CD14-positive monocyte (primary cell): ENCODE measurements at regions not wholly inside any gene's neighbourhood (a gene's known extent, or its start where the extent isn't known, plus 50 kb on each side); places are given as distances from the start of the nearest gene placed in this dataset.

Experiments used
- DNase-seq, 3 donors: peaks; one replicate each; pipeline ENCODE4 v3.0.0-alpha.2; 2011 to 2022
- H2AFZ ChIP-seq: 2 replicates; pipeline ENCODE4 v1.6.0; 2012; ENCODE audit warnings: mild to moderate bottlenecking, low read depth, low read length, inconsistent platforms; ENCODE audit not compliant: insufficient read depth, poor library complexity, severe bottlenecking
- H3K27ac ChIP-seq, 2 donors: 1 replicate in 1 of 2; 2 replicates in 1 of 2; pipeline ENCODE4 v1.5.1; 2012 to 2013; ENCODE audit warnings: low read length in 2 of 2, control low read depth in 1 of 2, inconsistent platforms in 1 of 2, low read depth in 1 of 2, mild to moderate bottlenecking in 1 of 2
- H3K27me3 ChIP-seq, 2 donors: one replicate each; pipeline versions ENCODE4 v1.6.0 to v1.6.1; 2011 to 2013; ENCODE audit warnings: low read length in 2 of 2; ENCODE audit not compliant: control insufficient read depth in 2 of 2, insufficient read depth in 2 of 2
- H3K36me3 ChIP-seq, 2 donors: replicated peaks in 1 of 2; 1 replicate in 1 of 2; 2 replicates in 1 of 2; pipeline versions ENCODE4 v1.5.1 to v1.6.1; 2012 to 2013; ENCODE audit warnings: low read length in 2 of 2, control low read depth in 1 of 2, inconsistent platforms in 1 of 2, mild to moderate bottlenecking in 1 of 2; ENCODE audit not compliant: insufficient read depth in 2 of 2, control insufficient read depth in 1 of 2
- H3K4me1 ChIP-seq, 2 donors: 1 replicate in 1 of 2; 2 replicates in 1 of 2; pipeline versions ENCODE4 v1.5.1 to v1.6.1; 2012 to 2013; ENCODE audit warnings: low read length in 2 of 2, control low read depth in 1 of 2, inconsistent platforms in 1 of 2, mild to moderate bottlenecking in 1 of 2, moderate library complexity in 1 of 2; ENCODE audit not compliant: insufficient read depth in 2 of 2, control insufficient read depth in 1 of 2
- H3K4me2 ChIP-seq: replicated peaks from 2 replicates; pipeline ENCODE3; 2012; ENCODE audit warnings: low read length, moderate library complexity, mild to moderate bottlenecking; ENCODE audit not compliant: poor library complexity, severe bottlenecking; ENCODE audit errors: extremely low read depth
- H3K4me3 ChIP-seq, 3 experiments: fragments of 200-600 bp in 1 of 3; sonication (generic) in 1 of 3; replicated peaks in 1 of 3; 1 replicate in 2 of 3; 2 replicates in 1 of 3; pipeline ENCODE4 v1.5.1; 2011 to 2013; ENCODE audit warnings: low read length in 3 of 3, mild to moderate bottlenecking in 3 of 3, control low read depth in 2 of 3, low read depth in 2 of 3, inconsistent platforms in 1 of 3, moderate library complexity in 1 of 3
- H3K79me2 ChIP-seq: 2 replicates; pipeline ENCODE4 v1.6.0; 2012; ENCODE audit warnings: mild to moderate bottlenecking, control low read depth, inconsistent platforms, low read length, moderate library complexity; ENCODE audit not compliant: insufficient read depth
- H3K9ac ChIP-seq: 2 replicates; pipeline ENCODE4 v1.6.0; 2017; ENCODE audit warnings: low read length, mild to moderate bottlenecking; ENCODE audit not compliant: insufficient read depth, poor library complexity, severe bottlenecking
- H3K9me3 ChIP-seq, 2 donors: replicated peaks in 1 of 2; 1 replicate in 1 of 2; 2 replicates in 1 of 2; pipeline versions ENCODE4 v1.5.1 to v1.6.1; 2012 to 2013; ENCODE audit warnings: low read length in 2 of 2, control low read depth in 1 of 2; ENCODE audit not compliant: control insufficient read depth in 1 of 2, insufficient read depth in 1 of 2
- H4K20me1 ChIP-seq: 2 replicates; pipeline ENCODE4 v1.6.0; 2012; ENCODE audit warnings: mild to moderate bottlenecking, low read length, control low read depth, moderate library complexity; ENCODE audit not compliant: insufficient read depth
- H3K27ac Mint-ChIP-seq, 7 donors: one replicate each; pipeline ENCODE4 v1.8.0; 2020; ENCODE audit warnings: mild to moderate bottlenecking in 7 of 7, mixed read lengths in 7 of 7, moderate library complexity in 6 of 7, inconsistent platforms in 2 of 7
- H3K27me3 Mint-ChIP-seq, 3 donors: one replicate each; pipeline ENCODE4 v1.8.0; 2021 to 2022; ENCODE audit warnings: low read depth in 3 of 3, mild to moderate bottlenecking in 3 of 3, mixed read lengths in 3 of 3, moderate library complexity in 3 of 3, inconsistent platforms in 1 of 3
- H3K36me3 Mint-ChIP-seq, 2 donors: one replicate each; pipeline ENCODE4 v1.8.0; 2020; ENCODE audit warnings: mixed read lengths in 2 of 2, inconsistent platforms in 1 of 2, mild to moderate bottlenecking in 1 of 2
- H3K4me1 Mint-ChIP-seq: one replicate; pipeline ENCODE4 v1.8.0; 2020; ENCODE audit warnings: mild to moderate bottlenecking, mixed read lengths
- H3K4me3 Mint-ChIP-seq, 2 donors: one replicate each; pipeline ENCODE4 v1.8.0; 2020; ENCODE audit warnings: mild to moderate bottlenecking in 2 of 2, mixed read lengths in 2 of 2, moderate library complexity in 1 of 2
- H3K9me3 Mint-ChIP-seq, 7 donors: one replicate each; pipeline ENCODE4 v1.8.0; 2020 to 2022; ENCODE audit warnings: mixed read lengths in 7 of 7, mild to moderate bottlenecking in 6 of 7, moderate library complexity in 6 of 7, inconsistent platforms in 2 of 7
- WGBS: methylation state at CpG from one replicate; pipeline ENCODE4 v1.1.5; 2013; ENCODE audit warnings: missing lambda C conversion rate; ENCODE audit not compliant: insufficient coverage; 5-methylcytosine and 5-hydroxymethylcytosine counted together
- intact Hi-C, 2 donors: fragments of 100-400 bp; cut with micrococcal nuclease; formaldehyde crosslinking; loops; one replicate each; pipeline versions ENCODE4 v1.15.0 to v1.15.1; 2023
- TF ChIP-seq, protein P1 (sequence below): fragments of 200-600 bp; IDR thresholded peaks from one replicate; pipeline ENCODE4 v1.8.0; 2022; ENCODE audit warnings: antibody characterized with exemption, mild to moderate bottlenecking

DNA sequence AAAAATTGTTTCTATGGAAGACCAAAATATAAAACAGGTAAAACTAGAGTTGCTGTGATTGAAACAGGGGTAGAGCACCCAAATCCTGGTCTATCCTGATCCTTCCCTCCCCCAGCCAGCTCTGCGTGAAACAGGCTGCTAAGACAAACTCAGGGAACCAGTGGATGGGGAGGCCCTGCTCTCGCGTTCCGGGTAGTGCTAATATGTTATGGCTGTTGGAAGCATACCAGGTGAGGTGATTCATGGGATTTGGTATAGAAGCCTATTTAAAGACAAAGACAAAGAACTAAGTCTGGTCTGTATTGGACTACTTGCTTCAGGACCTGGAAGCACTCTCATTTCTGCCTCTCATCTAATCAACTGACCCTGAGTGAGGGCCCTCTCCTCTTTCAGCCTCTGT, 63.0 kb upstream of the CCBE1 start:
- WGBS = no CpG with 5 or more reads among the region's 4 CpGs
- Mint-ChIP-seq H3K27ac (no peak overlapping the region), H3K4me3 (no peak overlapping the region), H3K27me3 (peaks cover 1 to 5% (median 5%) of the 10 kb centered on the region in 3 donors), H3K4me1 (no peaks in the 10 kb centered on the region), H3K9me3 (peaks cover 0 to 5% (median 2%) of the 10 kb centered on the region in 7 donors), H3K36me3 (no peaks in the 10 kb centered on the region)
- Histone ChIP-seq H3K4me2 (no peak overlapping the region), H3K9me3 (no peaks in the 10 kb centered on the region), H3K27me3 (no peaks in the 10 kb centered on the region), H3K9ac (no peak overlapping the region), H3K27ac (no peak overlapping the region), H3K36me3 (no peaks in the 10 kb centered on the region), H4K20me1 (no peaks in the 10 kb centered on the region), H3K79me2 (no peaks in the 10 kb centered on the region), H3K4me3 (no peak overlapping the region), H3K4me1 (no peaks in the 10 kb centered on the region), H2AFZ (no peak overlapping the region)
- DNase-seq = no peak
- intact Hi-C loops = no loop called here
- TF ChIP-seq, protein P1, sequence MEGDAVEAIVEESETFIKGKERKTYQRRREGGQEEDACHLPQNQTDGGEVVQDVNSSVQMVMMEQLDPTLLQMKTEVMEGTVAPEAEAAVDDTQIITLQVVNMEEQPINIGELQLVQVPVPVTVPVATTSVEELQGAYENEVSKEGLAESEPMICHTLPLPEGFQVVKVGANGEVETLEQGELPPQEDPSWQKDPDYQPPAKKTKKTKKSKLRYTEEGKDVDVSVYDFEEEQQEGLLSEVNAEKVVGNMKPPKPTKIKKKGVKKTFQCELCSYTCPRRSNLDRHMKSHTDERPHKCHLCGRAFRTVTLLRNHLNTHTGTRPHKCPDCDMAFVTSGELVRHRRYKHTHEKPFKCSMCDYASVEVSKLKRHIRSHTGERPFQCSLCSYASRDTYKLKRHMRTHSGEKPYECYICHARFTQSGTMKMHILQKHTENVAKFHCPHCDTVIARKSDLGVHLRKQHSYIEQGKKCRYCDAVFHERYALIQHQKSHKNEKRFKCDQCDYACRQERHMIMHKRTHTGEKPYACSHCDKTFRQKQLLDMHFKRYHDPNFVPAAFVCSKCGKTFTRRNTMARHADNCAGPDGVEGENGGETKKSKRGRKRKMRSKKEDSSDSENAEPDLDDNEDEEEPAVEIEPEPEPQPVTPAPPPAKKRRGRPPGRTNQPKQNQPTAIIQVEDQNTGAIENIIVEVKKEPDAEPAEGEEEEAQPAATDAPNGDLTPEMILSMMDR = no peak

DNA sequence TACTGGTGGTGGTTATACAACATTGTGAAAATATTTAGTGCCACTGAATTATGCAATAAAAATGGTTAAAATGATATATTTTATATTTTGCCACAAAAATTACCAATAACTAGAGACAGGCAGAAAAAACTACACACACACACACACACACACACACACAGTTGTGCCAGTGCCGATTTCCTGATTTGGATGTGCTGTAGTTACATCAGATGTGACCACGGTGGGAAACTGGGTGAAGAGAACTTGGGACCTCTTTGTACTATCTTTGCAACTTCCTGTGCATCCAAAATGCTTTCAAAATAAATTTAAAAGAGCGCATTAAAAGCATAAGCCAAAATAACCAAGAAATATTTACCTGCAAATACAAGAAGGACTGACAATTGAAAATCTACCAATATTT, 61.6 kb upstream of the CCBE1 start:
- H3K27ac Mint-ChIP-seq = peak overlapping the region in 1 of 7 donors; percentile 24

More for the DNA sequence above, 61.6 kb upstream of the CCBE1 start:
- WGBS = 50% methylated on average over 1 of the region's 3 CpGs
- Histone ChIP-seq H3K9me3 (peaks cover 0 to 3% of the 10 kb centered on the region in 2 donors), H3K4me3 (no peak overlapping the region), H3K4me1 (no peaks in the 10 kb centered on the region), H3K27ac (no peak overlapping the region), H3K36me3 (no peaks in the 10 kb centered on the region), H2AFZ (no peak overlapping the region), H3K4me2 (no peak overlapping the region), H3K27me3 (no peaks in the 10 kb centered on the region), H4K20me1 (no peaks in the 10 kb centered on the region), H3K9ac (no peak overlapping the region), H3K79me2 (no peaks in the 10 kb centered on the region)
- Mint-ChIP-seq H3K4me1 (no peaks in the 10 kb centered on the region), H3K4me3 (no peak overlapping the region), H3K36me3 (no peaks in the 10 kb centered on the region), H3K27me3 (peaks cover 5% of the 10 kb centered on the region in 3 donors), H3K9me3 (peaks cover 2 to 8% (median 4%) of the 10 kb centered on the region in 7 donors)
- no peak for DNase-seq
- TF ChIP-seq, protein P1 = no peak
- intact Hi-C loops = no loop called here
